ENCODE measurements at regions not wholly inside any gene's neighbourhood (a gene's known extent, or its start where the extent isn't known, plus 50 kb on each side); places are given as distances from the start of the nearest gene placed in this dataset.
"Not testable (repeated sequence)": the region's sequence is repeated elsewhere in the genome, so short reads cannot be mapped to it uniquely, and the experiment has no call there.

- no peak for DNase-seq (ENCODE audit: low read depth in 2 of 2, low spot score in 1 of 2)
Measured at GRCh38 chr11:8772571-8773519, 90.3 kb downstream of the RPL27A start.

DNA sequence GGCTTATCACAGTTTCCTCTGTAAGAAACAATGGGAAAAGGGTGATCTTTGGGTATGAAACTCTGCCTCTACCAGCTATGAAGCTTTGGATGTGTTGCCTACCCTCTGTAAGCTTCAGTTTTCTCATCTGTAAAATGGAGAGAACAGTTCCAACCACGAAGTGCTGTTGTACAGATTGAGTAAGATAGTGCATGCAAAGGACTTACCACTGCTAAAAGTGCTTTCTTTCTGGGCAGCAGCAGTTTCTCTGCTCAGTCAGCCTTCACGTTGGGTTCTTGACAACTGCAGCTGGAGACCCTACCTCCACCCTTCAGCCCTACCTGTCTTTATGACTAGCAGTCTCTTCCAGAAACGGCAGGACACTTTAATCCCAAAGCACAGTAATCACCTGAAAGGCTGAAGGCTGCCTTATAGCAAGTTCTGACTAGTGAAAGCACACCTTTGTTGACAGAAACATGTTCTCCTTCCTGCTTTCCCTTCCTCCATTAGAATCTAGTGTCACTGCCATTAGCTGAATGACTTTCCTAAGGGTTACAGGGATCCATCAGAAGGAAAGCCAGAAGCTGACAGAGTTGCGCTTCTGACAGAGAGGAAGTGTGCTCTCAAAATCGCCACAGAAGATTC lies 91.4 kb downstream of the RPL27A start:
- no peak for DNase-seq (ENCODE audit: low read depth in 2 of 2, low spot score in 1 of 2)

DNA sequence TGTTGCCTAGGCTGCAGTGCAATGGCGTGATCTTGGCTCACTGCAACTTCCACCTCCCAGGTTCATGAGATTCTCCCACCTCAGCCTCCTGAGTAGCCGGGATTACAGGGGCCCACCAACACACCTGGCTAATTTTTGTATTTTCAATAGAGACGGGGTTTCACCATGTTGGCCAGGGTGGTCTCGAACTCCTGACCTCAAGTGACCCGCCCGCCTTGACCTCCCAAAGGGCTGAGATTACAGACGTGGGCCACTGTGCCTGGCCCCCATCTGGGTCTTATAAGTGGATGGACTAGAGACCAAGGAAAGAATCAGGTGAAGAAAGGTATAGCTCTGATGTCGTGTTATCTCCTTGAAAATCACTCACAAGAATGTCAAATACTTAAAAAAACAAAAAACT lies 92.3 kb downstream of the RPL27A start:
- DNase-seq (ENCODE audit: low read depth in 2 of 2, low spot score in 1 of 2) = not testable (repeated sequence)

DNA sequence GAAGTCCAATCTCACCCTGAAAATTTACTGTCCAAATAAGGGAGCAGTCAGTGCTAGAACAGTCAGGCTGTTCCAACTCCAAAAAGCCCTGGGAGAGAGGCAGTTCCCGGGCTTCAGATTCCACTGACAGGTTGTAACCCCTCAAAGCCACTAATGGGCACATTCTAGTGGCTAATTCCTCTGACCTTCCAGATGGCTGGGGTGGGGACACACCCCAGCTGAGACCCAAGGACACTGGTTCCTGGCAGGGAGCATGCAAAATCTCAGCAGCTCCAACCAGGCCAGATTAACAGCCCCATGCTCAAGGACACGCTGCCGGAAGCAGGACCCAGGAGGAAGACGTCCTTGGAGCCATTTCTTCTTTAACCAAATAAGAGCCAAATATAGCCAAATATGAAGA lies 92.7 kb downstream of the RPL27A start:
- DNase-seq (ENCODE audit: low read depth in 2 of 2, low spot score in 1 of 2) = no peak

DNA sequence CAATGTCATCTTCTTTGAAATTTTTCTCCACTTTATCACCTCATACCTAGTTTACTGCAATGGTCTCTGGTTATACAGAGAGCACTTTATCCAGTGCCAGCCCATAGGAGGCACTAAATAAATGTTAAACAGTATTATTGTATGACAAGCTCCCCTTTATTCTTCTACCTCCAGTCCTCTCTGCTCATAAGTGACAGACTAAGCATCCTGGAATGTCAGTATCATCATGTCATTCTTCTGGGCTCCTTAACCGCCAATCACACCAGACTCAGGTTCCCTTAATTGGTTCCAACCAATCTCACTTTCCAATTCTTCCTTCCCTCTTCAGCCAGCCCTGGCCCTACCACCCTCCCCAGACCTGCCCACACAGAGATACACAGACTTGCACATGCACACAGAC lies 93.1 kb downstream of the RPL27A start:
- DNase-seq (ENCODE audit: low read depth in 2 of 2, low spot score in 1 of 2) = no peak

- no peak for DNase-seq (ENCODE audit: low read depth in 2 of 2, low spot score in 1 of 2)
Measured at GRCh38 chr11:8776209-8776608, 93.6 kb downstream of the RPL27A start.

DNA sequence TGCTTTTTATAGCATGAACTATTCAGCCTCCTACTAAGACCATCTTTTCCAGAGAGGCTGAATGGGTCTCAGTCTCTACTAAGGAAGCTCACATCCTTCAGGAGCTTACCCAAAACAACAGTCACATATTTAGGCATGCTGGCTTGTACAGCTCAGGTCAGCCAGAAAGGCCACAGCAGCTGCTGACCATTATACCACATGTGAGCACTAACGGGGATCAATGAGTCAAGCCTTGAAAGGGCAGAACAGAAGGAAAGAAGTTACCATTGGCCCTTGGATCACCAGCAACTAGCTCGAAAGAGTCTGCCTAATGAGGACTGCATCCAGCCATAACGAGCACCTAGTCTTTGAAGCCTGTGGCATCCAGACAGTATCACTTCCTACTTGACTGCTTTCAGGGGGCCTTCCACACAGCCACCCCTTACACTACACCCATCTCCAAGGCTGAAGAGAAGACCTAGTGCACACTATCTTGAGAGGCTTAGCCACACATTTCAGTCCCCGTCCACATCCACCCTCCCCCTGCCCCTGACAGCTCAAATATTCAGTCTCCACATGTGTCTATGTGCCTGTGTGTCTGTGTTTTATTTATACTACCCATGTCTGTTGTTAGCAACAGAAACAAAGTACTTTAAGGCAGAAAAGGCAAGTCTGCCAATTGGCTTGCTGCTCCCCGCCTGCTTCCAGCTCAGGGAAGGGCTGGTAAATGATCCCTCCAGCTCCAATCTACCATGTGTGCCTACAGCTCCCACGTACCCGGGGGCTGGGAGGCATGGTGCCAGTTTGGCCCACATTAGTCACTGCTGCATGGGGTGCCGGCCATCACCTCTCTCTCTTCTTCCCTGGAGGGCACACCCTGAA lies 95.5 kb downstream of the RPL27A start:
- no peak for DNase-seq (ENCODE audit: low read depth in 2 of 2, low spot score in 1 of 2)

GRCh38 chr11:8779107-8779506 lies 96.5 kb downstream of the RPL27A start:
- no peak for DNase-seq (ENCODE audit: low read depth in 2 of 2, low spot score in 1 of 2)

- DNase-seq (ENCODE audit: low read depth in 2 of 2, low spot score in 1 of 2) = no peak
Measured at GRCh38 chr11:8779732-8780131, 97.1 kb downstream of the RPL27A start.

DNA sequence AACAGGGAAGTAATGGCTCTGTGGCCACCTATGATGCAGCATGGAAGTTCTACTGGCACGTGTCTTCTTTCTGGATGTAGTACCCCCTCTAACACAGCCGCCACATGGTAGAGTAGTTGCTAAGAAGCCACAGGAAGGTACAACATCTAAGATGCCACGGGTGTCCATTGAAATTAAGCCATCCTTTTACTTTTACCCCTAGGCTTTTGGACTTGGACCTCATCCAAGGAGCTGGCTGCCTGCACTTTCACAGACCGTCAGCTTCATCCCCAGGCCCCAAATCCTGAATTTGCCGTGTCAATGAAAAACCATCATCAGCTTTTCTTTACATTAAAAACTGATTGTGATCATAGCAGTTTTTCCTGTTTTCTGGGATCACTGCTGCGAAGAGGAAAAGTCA lies 102.4 kb downstream of the RPL27A start:
- DNase-seq (ENCODE audit: low read depth in 2 of 2, low spot score in 1 of 2) = no peak

GRCh38 chr11:8785457-8785856 lies 102.9 kb downstream of the RPL27A start:
- DNase-seq (ENCODE audit: low read depth in 2 of 2, low spot score in 1 of 2) = no peak

- DNase-seq (ENCODE audit: low read depth in 2 of 2, low spot score in 1 of 2) = no peak
Measured at GRCh38 chr11:8785998-8786397, 103.4 kb downstream of the RPL27A start.

DNA sequence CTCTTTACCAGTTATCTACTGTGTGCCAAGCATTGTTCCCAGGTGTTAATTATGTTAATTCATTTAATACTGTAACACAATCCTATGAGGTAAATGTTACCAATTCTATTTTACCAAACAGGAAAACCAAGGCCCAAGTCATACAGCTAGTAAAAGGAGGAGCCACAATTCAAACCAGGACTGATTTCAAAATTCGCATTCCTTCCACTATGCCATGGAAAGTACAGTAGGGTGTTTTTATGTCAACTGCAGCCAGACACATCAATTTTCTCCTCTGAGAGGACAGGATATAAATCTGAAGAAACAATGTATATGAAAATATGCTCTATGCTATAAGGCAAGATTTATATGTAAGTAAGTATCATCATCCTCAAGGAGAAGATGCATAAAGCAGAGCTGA lies 104.3 kb downstream of the RPL27A start:
- no peak for DNase-seq (ENCODE audit: low read depth in 2 of 2, low spot score in 1 of 2)

DNA sequence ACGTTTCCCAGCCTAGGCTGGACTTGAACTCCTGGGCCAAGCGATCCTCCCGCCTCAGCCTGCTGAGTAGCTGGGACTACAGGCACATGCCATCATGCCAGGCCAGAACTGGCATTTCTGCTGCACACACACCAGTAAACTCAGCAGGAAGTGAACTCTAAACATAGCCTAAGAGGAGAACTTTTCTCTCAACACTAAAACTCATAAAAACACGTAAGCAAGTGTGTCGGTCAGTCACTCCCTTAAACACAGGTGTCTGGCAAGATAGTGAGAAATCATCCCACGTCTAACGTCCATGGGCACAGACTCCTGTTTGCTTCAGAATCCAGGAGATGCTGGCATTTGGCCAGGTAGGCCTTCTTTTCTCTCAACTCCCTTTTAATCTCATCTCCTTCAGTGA lies 104.8 kb downstream of the RPL27A start:
- DNase-seq (ENCODE audit: low read depth in 2 of 2, low spot score in 1 of 2) = no peak

- DNase-seq (ENCODE audit: low read depth in 2 of 2, low spot score in 1 of 2) = no peak
Measured at GRCh38 chr11:8788616-8789015, 106.0 kb downstream of the RPL27A start.

DNA sequence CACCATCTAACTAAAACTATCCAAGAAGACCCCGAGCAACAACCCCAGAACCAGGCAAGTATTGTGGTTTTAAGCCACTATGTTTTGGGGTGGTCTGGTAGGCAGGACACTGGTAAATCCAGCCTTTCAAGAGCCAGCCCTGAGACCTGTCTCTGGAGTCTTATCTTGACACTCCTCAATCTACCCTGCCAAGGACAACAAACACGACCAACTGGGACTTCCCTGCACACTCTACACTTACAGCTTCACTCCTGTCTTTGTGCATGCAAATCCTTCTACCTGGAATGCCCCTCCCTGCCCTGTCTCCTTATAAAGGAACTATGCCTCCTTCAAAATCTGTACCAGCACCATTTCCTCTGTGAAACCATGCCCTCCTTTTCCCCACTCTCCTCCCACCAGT lies 107.3 kb downstream of the RPL27A start:
- DNase-seq (ENCODE audit: low read depth in 2 of 2, low spot score in 1 of 2) = no peak

DNA sequence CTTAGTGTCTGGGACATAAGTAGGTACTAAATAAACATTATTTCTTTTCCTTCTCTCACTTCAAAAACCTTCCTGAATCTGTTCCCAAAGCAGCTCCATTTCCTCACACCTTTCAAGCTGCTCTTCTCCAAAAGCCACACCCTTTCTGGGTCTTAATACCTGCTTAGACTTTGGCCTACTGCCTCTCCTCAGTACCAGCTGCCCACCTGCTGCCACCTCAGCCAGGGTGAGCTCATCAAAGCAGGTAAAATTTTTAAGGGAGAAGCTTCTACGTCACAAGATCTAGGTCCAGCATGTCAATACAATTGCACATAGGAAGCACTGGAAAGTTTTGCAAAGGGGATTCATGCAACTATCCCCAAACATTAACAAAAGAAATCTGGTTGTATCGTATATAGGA lies 108.4 kb downstream of the RPL27A start:
- no peak for DNase-seq (ENCODE audit: low read depth in 2 of 2, low spot score in 1 of 2)

- no peak for DNase-seq (ENCODE audit: low read depth in 2 of 2, low spot score in 1 of 2)
Measured at GRCh38 chr11:8792710-8793109, 110.1 kb downstream of the RPL27A start.

DNA sequence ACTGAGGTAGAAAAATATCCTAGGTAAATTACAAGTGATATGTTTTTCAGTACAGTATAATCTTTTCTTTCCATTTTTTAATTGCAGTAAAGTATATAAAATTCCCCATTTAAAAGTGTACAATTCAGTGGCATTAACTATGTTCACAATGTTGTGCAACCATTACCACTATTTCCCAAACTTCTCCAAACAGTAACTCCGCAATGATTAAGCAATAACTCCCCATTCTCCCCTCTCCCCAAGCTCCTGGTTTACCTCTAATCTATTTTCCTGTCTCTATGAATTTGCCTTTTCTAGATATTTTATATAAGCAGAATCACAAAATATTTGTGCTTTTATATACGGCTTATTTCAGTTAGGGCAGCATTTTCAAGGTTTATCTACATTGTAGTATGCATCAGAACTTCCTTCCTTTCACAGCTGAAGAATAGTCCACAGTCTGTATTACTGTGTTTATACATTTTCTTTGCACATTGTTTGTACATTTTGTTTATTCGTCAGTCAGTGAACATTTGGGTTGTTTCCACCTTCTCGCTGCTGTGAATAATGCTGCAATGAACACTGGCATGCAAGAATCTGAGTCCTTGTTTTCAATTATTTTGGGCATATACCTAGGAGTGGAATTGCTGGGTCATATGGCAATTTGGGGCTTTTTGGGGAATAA lies 110.7 kb downstream of the RPL27A start:
- DNase-seq (ENCODE audit: low read depth in 2 of 2, low spot score in 1 of 2) = no peak

- DNase-seq (ENCODE audit: low read depth in 2 of 2, low spot score in 1 of 2) = no peak
Measured at GRCh38 chr11:8794126-8794525, 111.5 kb downstream of the RPL27A start.

GRCh38 chr11:8794677-8795103 lies 112.1 kb downstream of the RPL27A start:
- DNase-seq (ENCODE audit: low read depth in 2 of 2, low spot score in 1 of 2) = no peak
